Activated CD8-positive, alpha-beta memory T cell treated with anti-CD3 and anti-CD28 coated beads, Interleukin-2, amount 10 ng/mL, durations not matched to agents 7 days and 5 days (primary cell): ENCODE measurements at regions not wholly inside any gene's neighbourhood (a gene's known extent, or its start where the extent isn't known, plus 50 kb on each side); places are given as distances from the start of the nearest gene placed in this dataset.
"Not testable (repeated sequence)": the region's sequence is repeated elsewhere in the genome, so short reads cannot be mapped to it uniquely, and the experiment has no call there.

ENCODE experiments used
- ATAC-seq: fragments of 150-1000 bp; cut with Tn5 transposase; one replicate; pipeline ENCODE4 v1.10.0; 2021; ENCODE audit warnings: moderate library complexity
- CTCF ChIA-PET: fragments of 350-600 bp; sonication (Branson Sonifier 250); formaldehyde crosslinking; loops from one replicate; lab custom pipeline; 2021; ENCODE audit warnings: antibody characterized with exemption; lab: Charles Lee
- DNase-seq: peaks from one replicate; pipeline ENCODE4 v3.0.0-alpha.2; 2020
- H3K27ac Mint-ChIP-seq: one replicate; pipeline ENCODE4 v1.8.0; 2021; ENCODE audit warnings: mild to moderate bottlenecking, mixed read lengths
- H3K27me3 Mint-ChIP-seq: one replicate; pipeline ENCODE4 v1.8.0; 2021; ENCODE audit warnings: mixed read lengths
- H3K36me3 Mint-ChIP-seq: one replicate; pipeline ENCODE4 v1.8.0; 2021; ENCODE audit warnings: mild to moderate bottlenecking, mixed read lengths
- H3K4me1 Mint-ChIP-seq: one replicate; pipeline ENCODE4 v1.8.0; 2021; ENCODE audit warnings: mixed read lengths
- H3K4me3 Mint-ChIP-seq: one replicate; pipeline ENCODE4 v1.8.0; 2021; ENCODE audit warnings: mild to moderate bottlenecking, moderate library complexity, mixed read lengths
- H3K9me3 Mint-ChIP-seq: one replicate; pipeline ENCODE4 v1.8.0; 2022; ENCODE audit warnings: low read depth, mixed read lengths

GRCh38 chr11:69213964-69214363, 58.2 kb downstream of the SMIM38 start:
- peaks cover 23% of the 10 kb centered on the region for H3K27me3 Mint-ChIP-seq
- no peak overlapping the region for H3K27ac Mint-ChIP-seq
- H3K9me3 Mint-ChIP-seq: no peaks in the 10 kb centered on the region
- DNase-seq (peak; percentile 28), ATAC-seq (no peak)
- peaks cover 2% of the 10 kb centered on the region for H3K4me1 Mint-ChIP-seq
- CTCF ChIA-PET: no interaction called here
- H3K4me3 Mint-ChIP-seq: no peak overlapping the region
- no peaks in the 10 kb centered on the region for H3K36me3 Mint-ChIP-seq

GRCh38 chr11:69215216-69215615, 59.5 kb downstream of the SMIM38 start:
- H3K36me3 Mint-ChIP-seq: no peaks in the 10 kb centered on the region

DNA sequence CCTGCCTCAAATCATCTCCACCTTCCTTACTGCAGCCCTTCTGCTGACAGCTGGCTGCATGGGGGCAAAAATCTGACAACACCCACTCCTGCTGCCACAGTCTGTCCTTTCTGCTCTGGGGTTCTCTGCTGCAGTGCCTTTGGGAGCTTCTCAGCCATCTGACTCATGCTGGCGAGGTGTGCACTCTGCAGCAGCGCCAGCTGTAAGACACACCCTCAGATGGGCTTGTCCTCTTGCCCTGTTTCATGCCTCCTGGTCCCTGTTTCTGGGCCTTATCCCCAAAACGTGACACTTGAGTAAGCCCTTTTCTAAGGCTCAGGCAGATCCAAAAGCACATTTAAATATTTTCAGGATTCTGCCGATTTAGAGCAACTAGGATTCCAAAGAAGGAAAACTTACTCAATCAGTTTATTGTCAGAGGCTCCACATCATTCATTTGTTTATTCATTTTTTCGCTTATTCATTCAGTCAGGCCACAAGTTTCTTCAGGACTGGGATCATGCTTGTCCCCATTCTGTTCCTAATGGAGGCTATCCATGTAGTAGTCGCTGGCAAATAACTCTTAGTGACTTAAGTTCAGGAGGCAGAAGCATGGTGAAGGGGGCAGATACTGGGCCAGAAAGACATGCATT, 60.2 kb downstream of the SMIM38 start:
- no peak overlapping the region for H3K4me3 Mint-ChIP-seq
- H3K36me3 Mint-ChIP-seq: no peaks in the 10 kb centered on the region
- no peaks in the 10 kb centered on the region for H3K9me3 Mint-ChIP-seq
- peaks cover 26% of the 10 kb centered on the region for H3K27me3 Mint-ChIP-seq
- DNase-seq (peak; percentile 21), ATAC-seq (no peak)
- H3K4me1 Mint-ChIP-seq: peaks cover 2% of the 10 kb centered on the region
- no peak overlapping the region for H3K27ac Mint-ChIP-seq
- CTCF ChIA-PET: no interaction called here

More at GRCh38 chr11:69215216-69215615, 59.5 kb downstream of the SMIM38 start:
- Mint-ChIP-seq H3K4me3 (no peak overlapping the region), H3K27me3 (peaks cover 26% of the 10 kb centered on the region), H3K4me1 (peaks cover 2% of the 10 kb centered on the region), H3K27ac (no peak overlapping the region), H3K9me3 (no peaks in the 10 kb centered on the region)
- ATAC-seq (no peak), DNase-seq (peak; percentile 11)
- CTCF ChIA-PET: no interaction called here

- no peaks in the 10 kb centered on the region for H3K36me3 Mint-ChIP-seq
- CTCF ChIA-PET: no interaction called here
Measured at GRCh38 chr11:69216647-69217051, 60.9 kb downstream of the SMIM38 start.

GRCh38 chr11:69217276-69218105, 61.8 kb downstream of the SMIM38 start:
- no peak overlapping the region for H3K27ac Mint-ChIP-seq
- CTCF ChIA-PET: no interaction called here
- no peaks in the 10 kb centered on the region for H3K36me3 Mint-ChIP-seq
- ATAC-seq: no peak
- peaks cover 18% of the 10 kb centered on the region for H3K27me3 Mint-ChIP-seq
- H3K4me1 Mint-ChIP-seq: peaks cover 2% of the 10 kb centered on the region
- H3K4me3 Mint-ChIP-seq: no peak overlapping the region
- H3K9me3 Mint-ChIP-seq: no peaks in the 10 kb centered on the region
- peak; percentile 34 for DNase-seq

More at GRCh38 chr11:69216647-69217051, 60.9 kb downstream of the SMIM38 start:
- peak; percentile 16 for DNase-seq
- peaks cover 20% of the 10 kb centered on the region for H3K27me3 Mint-ChIP-seq
- H3K4me3 Mint-ChIP-seq: no peak overlapping the region
- ATAC-seq: no peak
- peaks cover 2% of the 10 kb centered on the region for H3K4me1 Mint-ChIP-seq
- H3K9me3 Mint-ChIP-seq: no peaks in the 10 kb centered on the region
- H3K27ac Mint-ChIP-seq: no peak overlapping the region

- Mint-ChIP-seq H3K27me3 (peaks cover 18% of the 10 kb centered on the region), H3K9me3 (no peaks in the 10 kb centered on the region), H3K36me3 (no peaks in the 10 kb centered on the region), H3K4me1 (peaks cover 2% of the 10 kb centered on the region), H3K27ac (no peak overlapping the region), H3K4me3 (no peak overlapping the region)
- DNase-seq (peak; percentile 23), ATAC-seq (no peak)
- CTCF ChIA-PET: no interaction called here
Measured at GRCh38 chr11:69218271-69218682, 62.5 kb downstream of the SMIM38 start.

DNA sequence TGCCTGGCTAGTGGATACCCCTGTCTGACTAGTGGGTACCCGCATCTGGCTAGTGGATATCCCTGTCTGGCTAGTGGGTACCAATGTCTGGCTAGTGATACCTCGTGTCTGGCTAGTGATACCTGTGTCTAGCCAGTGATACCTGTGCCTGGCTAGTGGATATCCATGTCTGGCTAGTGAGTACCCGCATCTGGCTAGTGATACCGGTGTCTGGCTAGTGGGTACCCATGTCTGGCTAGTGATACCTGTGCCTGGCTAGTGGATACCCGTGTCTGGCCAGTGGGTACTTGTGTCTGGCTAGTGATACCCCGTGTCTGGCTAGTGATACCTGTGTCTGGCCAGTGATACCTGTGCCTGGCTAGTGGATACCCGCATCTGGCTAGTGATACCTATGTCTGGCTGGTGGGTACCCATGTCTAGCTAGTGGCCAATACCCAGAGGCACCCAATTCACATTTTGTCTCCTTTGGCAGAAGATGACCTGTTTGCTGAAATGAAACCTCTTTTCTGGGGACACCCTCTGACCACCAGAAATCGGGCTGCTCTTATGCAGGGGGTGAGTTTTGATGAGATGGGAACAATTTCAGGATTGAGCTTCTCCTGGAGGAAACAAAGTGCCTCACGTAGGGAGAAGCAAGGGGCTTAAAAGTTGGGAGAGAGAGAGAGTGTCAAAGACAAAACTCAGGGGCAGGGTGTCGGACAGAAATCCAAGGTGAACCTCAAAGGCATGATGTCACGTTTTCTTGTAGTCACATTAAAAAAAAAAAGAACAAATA, 63.4 kb downstream of the SMIM38 start:
- Mint-ChIP-seq H3K27ac (no peak overlapping the region), H3K9me3 (no peaks in the 10 kb centered on the region), H3K36me3 (no peaks in the 10 kb centered on the region), H3K4me3 (no peak overlapping the region), H3K27me3 (peaks cover 22% of the 10 kb centered on the region), H3K4me1 (no peaks in the 10 kb centered on the region)
- ATAC-seq (no peak), DNase-seq (peak; percentile 9)
- CTCF ChIA-PET: no interaction called here

DNA sequence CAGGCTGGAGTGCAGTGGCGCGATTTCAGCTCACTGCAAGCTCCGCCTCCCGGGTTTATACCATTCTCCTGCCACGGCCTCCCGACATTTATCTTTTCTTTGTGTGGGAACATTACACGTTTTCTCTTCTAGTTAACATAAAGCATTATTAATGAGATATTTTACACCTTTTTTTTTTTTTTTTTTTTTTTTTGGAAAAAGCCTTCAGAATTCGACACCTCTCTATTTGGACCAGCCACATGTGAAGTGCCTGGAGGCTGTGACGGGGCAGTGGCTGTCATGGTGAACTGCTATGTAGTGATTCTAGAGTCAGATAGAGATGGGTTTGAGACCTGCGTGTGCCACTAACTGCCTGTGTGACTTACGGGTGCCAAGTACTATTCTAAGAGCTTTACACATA, 64.3 kb downstream of the SMIM38 start:
- no peak for ATAC-seq
- DNase-seq: peak; percentile 16
- CTCF ChIA-PET: no interaction called here
- Mint-ChIP-seq H3K9me3 (no peaks in the 10 kb centered on the region), H3K4me1 (no peaks in the 10 kb centered on the region), H3K4me3 (no peak overlapping the region), H3K27me3 (peaks cover 21% of the 10 kb centered on the region), H3K27ac (no peak overlapping the region), H3K36me3 (no peaks in the 10 kb centered on the region)

DNA sequence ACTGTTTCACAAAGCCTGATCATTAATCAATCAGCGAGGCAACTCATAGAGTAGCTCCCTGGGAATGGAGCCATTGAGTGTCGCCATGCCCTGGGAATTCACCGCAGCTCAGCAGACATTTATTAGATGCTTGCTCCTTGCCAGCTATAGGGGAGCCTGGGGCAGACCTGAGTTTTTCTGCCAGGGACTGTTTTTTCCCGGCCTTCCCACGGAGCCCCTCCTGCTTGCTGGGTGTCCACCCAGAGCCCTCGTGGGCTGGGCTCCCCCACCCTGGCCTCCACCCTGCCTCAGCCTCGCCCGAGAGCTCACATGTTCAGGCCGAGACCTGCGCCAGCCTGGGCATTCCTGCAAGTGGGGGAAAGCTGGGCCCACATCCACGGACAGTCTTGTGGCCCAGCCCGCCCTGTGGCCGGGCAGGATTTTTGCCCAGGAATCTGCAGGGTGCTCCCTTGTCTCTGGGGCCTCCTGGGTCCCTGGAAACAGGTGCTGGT, 64.9 kb downstream of the SMIM38 start:
- Mint-ChIP-seq H3K4me1 (no peaks in the 10 kb centered on the region), H3K4me3 (no peak overlapping the region), H3K27me3 (peaks cover 27% of the 10 kb centered on the region), H3K9me3 (no peaks in the 10 kb centered on the region), H3K27ac (no peak overlapping the region), H3K36me3 (no peaks in the 10 kb centered on the region)
- ATAC-seq (no peak), DNase-seq (peak; percentile 27)
- CTCF ChIA-PET: no interaction called here

GRCh38 chr11:69221086-69221485, 65.4 kb downstream of the SMIM38 start:
- no peak overlapping the region for H3K4me3 Mint-ChIP-seq
- no peaks in the 10 kb centered on the region for H3K9me3 Mint-ChIP-seq

GRCh38 chr11:69221636-69222035, 65.9 kb downstream of the SMIM38 start:
- CTCF ChIA-PET, H3K9me3 Mint-ChIP-seq, ATAC-seq, H3K4me1 Mint-ChIP-seq, H3K36me3 Mint-ChIP-seq, H3K4me3 Mint-ChIP-seq, H3K27ac Mint-ChIP-seq: not testable (repeated sequence)
- peaks cover 37% of the 10 kb centered on the region for H3K27me3 Mint-ChIP-seq
- DNase-seq: peak; percentile 7

More at GRCh38 chr11:69221086-69221485, 65.4 kb downstream of the SMIM38 start:
- DNase-seq (peak; percentile 14), ATAC-seq (no peak)
- Mint-ChIP-seq H3K27ac (no peak overlapping the region), H3K27me3 (peaks cover 32% of the 10 kb centered on the region), H3K4me1 (no peaks in the 10 kb centered on the region), H3K36me3 (peaks cover 1% of the 10 kb centered on the region)
- CTCF ChIA-PET: no interaction called here

- no peak overlapping the region for H3K4me3 Mint-ChIP-seq
- no peak overlapping the region for H3K27ac Mint-ChIP-seq
- ATAC-seq (no peak), DNase-seq (peak; percentile 3)
- no peaks in the 10 kb centered on the region for H3K9me3 Mint-ChIP-seq
- peaks cover 39% of the 10 kb centered on the region for H3K27me3 Mint-ChIP-seq
- peaks cover 1% of the 10 kb centered on the region for H3K36me3 Mint-ChIP-seq
- CTCF ChIA-PET: no interaction called here
- no peaks in the 10 kb centered on the region for H3K4me1 Mint-ChIP-seq
Measured at GRCh38 chr11:69227271-69227670, 66.7 kb upstream of the MYEOV start.

DNA sequence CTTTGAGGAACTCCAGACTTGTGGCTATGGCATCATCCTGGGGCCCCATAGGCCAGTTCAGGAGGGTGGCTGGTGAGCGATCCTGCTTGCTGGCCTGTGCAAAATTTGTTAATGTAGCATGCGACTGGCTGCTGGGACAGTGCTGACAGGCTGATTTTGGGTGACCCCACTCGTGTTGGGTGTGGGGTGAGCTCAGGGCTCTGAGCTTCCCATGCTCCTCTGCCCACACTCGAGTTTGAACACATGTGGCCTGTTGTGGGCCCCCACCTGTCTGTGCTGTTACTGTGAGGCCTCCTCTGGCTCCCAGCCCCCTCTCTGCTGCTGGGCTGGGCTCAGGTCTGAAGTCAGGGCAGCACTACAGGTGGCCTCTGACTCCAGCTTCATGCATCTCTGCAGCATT, 64.4 kb upstream of the MYEOV start:
- no peaks in the 10 kb centered on the region for H3K4me1 Mint-ChIP-seq
- H3K27me3 Mint-ChIP-seq: peaks cover 29% of the 10 kb centered on the region
- DNase-seq (peak; percentile 15), ATAC-seq (no peak)
- H3K4me3 Mint-ChIP-seq: no peak overlapping the region
- CTCF ChIA-PET: no interaction called here
- H3K9me3 Mint-ChIP-seq: no peaks in the 10 kb centered on the region
- no peak overlapping the region for H3K27ac Mint-ChIP-seq
- peaks cover 1% of the 10 kb centered on the region for H3K36me3 Mint-ChIP-seq
